HG02970 (cell line): ENCODE measurements at regions not wholly inside any gene's neighbourhood (a gene's known extent, or its start where the extent isn't known, plus 50 kb on each side); places are given as distances from the start of the nearest gene placed in this dataset.

Source experiments
- ATAC-seq: cut with Tn5 transposase; IDR thresholded peaks from one replicate; pipeline ENCODE4 v1.9.1; 2021; ENCODE audit warnings: mild to moderate bottlenecking, moderate library complexity, moderate number of reproducible peaks; ENCODE audit not compliant: unreplicated experiment, low FRiP score

- peak; percentile 58 for ATAC-seq
Observed at GRCh38 chr9:7405924-7406604, 393.5 kb downstream of the DMAC1 start.

- ATAC-seq, result no peak
Observed at GRCh38 chr9:7403839-7404487, 395.6 kb downstream of the DMAC1 start.

- no peak for ATAC-seq
Observed at GRCh38 chr9:7403028-7403389, 396.6 kb downstream of the DMAC1 start.

GRCh38 chr9:7402334-7403027 lies 397.1 kb downstream of the DMAC1 start:
- ATAC-seq, result no peak

GRCh38 chr9:7401116-7401515 lies 398.5 kb downstream of the DMAC1 start:
- no peak for ATAC-seq

- no peak for ATAC-seq
Observed at GRCh38 chr9:7394002-7394774, 405.4 kb downstream of the DMAC1 start.

GRCh38 chr9:7392148-7392547 lies 407.4 kb downstream of the DMAC1 start:
- no peak for ATAC-seq

- ATAC-seq, result no peak
Observed at GRCh38 chr9:7388755-7389154, 410.8 kb downstream of the DMAC1 start.

GRCh38 chr9:7387840-7388239 lies 411.7 kb downstream of the DMAC1 start:
- no peak for ATAC-seq

GRCh38 chr9:7382304-7382703 lies 417.3 kb downstream of the DMAC1 start:
- no peak for ATAC-seq

GRCh38 chr9:7377489-7377888 lies 422.1 kb downstream of the DMAC1 start:
- ATAC-seq, result no peak

GRCh38 chr9:7376833-7377232 lies 422.7 kb downstream of the DMAC1 start:
- no peak for ATAC-seq

- ATAC-seq, result no peak
Observed at GRCh38 chr9:7376213-7376612, 423.4 kb downstream of the DMAC1 start.

- no peak for ATAC-seq
Observed at GRCh38 chr9:7375013-7375511, 424.5 kb downstream of the DMAC1 start.

- ATAC-seq, result no peak
Observed at GRCh38 chr9:7370988-7371387, 428.6 kb downstream of the DMAC1 start.

- no peak for ATAC-seq
Observed at GRCh38 chr9:7370381-7370780, 429.2 kb downstream of the DMAC1 start.

GRCh38 chr9:7369384-7369821 lies 430.2 kb downstream of the DMAC1 start:
- no peak for ATAC-seq

GRCh38 chr9:7368410-7369292 lies 430.9 kb downstream of the DMAC1 start:
- no peak for ATAC-seq

- no peak for ATAC-seq
Observed at GRCh38 chr9:7367726-7368125, 431.9 kb downstream of the DMAC1 start.

GRCh38 chr9:7366121-7366520 lies 433.5 kb downstream of the DMAC1 start:
- ATAC-seq, result no peak
